Smooth muscle cell (in vitro differentiated cells): ENCODE measurements at regions not wholly inside any gene's neighbourhood (a gene's known extent, or its start where the extent isn't known, plus 50 kb on each side); places are given as distances from the start of the nearest gene placed in this dataset.

Experiments used
- DNase-seq: peaks from one replicate; lab custom pipeline; 2025; ENCODE audit not compliant: unreplicated experiment; lab: John Stamatoyannopoulos, UW
- H2AFZ ChIP-seq: fragments of 200-600 bp; sonication (generic); 2 replicates; pipeline ENCODE4 v1.6.0; 2016; ENCODE audit warnings: antibody characterized with exemption, low read depth, mild to moderate bottlenecking
- H3F3A ChIP-seq: fragments of 200-600 bp; sonication (generic); 2 replicates; pipeline ENCODE4 v1.6.0; 2017; ENCODE audit warnings: antibody characterized with exemption, low read depth
- H3K27ac ChIP-seq: fragments of 200-600 bp; sonication (generic); 2 replicates; pipeline ENCODE4 v1.5.1; 2016; ENCODE audit warnings: low read depth, mild to moderate bottlenecking
- H3K27me3 ChIP-seq: fragments of 200-600 bp; sonication (generic); 2 replicates; pipeline ENCODE4 v1.6.1; 2016; ENCODE audit warnings: low read depth, mild to moderate bottlenecking
- H3K36me3 ChIP-seq: fragments of 200-600 bp; sonication (generic); 2 replicates; pipeline ENCODE4 v1.5.1; 2016; ENCODE audit warnings: low read depth
- H3K4me1 ChIP-seq: fragments of 200-600 bp; sonication (generic); 2 replicates; pipeline ENCODE4 v1.5.1; 2016; ENCODE audit warnings: low read depth
- H3K4me2 ChIP-seq: fragments of 200-600 bp; sonication (generic); 2 replicates; pipeline ENCODE4 v1.6.0; 2016; ENCODE audit warnings: mild to moderate bottlenecking
- H3K4me3 ChIP-seq: fragments of 200-600 bp; sonication (generic); 2 replicates; pipeline ENCODE4 v1.5.1; 2016; ENCODE audit warnings: mild to moderate bottlenecking
- H3K79me2 ChIP-seq: fragments of 200-600 bp; sonication (generic); 2 replicates; pipeline ENCODE4 v1.6.0; 2016; ENCODE audit warnings: low read depth, mild to moderate bottlenecking
- H3K9ac ChIP-seq: fragments of 200-600 bp; sonication (generic); 2 replicates; pipeline ENCODE4 v1.6.0; 2016; ENCODE audit warnings: low read depth
- H3K9me3 ChIP-seq: fragments of 200-600 bp; sonication (generic); replicated peaks from 2 replicates; pipeline ENCODE4 v1.5.1; 2016; ENCODE audit warnings: low read depth
- H4K20me1 ChIP-seq: fragments of 200-600 bp; sonication (generic); 2 replicates; pipeline ENCODE4 v1.6.0; 2016; ENCODE audit warnings: low read depth
- CTCF ChIP-seq: fragments of 200-600 bp; sonication (generic); IDR thresholded peaks from 2 replicates; pipeline ENCODE4 v1.5.1; 2017; ENCODE audit warnings: borderline replicate concordance, mild to moderate bottlenecking, antibody characterized with exemption; ENCODE audit not compliant: insufficient read depth, poor library complexity, severe bottlenecking
- WGBS: methylation state at CpG from one replicate; pipeline ENCODE4 v1.1.7; 2016; ENCODE audit warnings: low lambda C conversion rate; 5-methylcytosine and 5-hydroxymethylcytosine counted together

DNA sequence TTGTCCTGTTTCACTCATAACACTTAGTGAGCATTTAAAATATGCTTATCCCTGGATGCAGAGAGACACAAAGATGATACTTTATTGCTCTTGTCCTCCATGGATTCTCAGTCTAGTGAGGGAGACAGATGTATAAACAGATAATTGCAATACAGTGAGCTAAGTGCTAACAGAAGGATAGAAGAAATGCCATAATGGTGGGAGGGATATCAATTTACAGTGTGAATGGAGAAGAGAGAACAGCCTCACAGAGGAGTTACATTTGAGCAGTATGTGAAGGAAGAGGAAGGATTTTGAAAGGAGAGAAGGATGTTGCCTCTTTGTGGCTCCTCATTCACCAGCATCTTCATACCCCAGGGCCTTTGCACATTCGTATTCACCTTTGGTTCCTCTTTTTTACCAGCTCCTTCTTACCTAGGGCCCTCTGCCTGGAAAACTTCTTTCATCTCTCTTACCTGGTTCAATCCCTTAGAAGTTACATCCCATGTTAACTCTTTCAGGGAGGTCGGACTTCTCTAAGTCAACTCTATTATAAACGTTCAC lies 341.7 kb downstream of the PRL start:
- WGBS, result 98% methylated on average over 3 of the region's 3 CpGs
- Histone ChIP-seq H3K27me3 (no peaks in the 10 kb centered on the region), H3K9me3 (no peaks in the 10 kb centered on the region), H3K27ac (peak overlapping the region; percentile 70), H3K36me3 (no peaks in the 10 kb centered on the region), H2AFZ (no peak overlapping the region), H3K79me2 (no peaks in the 10 kb centered on the region), H3K4me3 (no peak overlapping the region), H3K4me1 (peaks cover 11% of the 10 kb centered on the region), H4K20me1 (no peaks in the 10 kb centered on the region), H3F3A (peaks cover 8% of the 10 kb centered on the region), H3K4me2 (peak overlapping the region; percentile 64), H3K9ac (no peak overlapping the region)
- no peak for DNase-seq
- TF ChIP-seq CTCF, result no peak

GRCh38 chr6:21955951-21956350 lies 340.9 kb downstream of the PRL start:
- Histone ChIP-seq H3K9me3 (no peaks in the 10 kb centered on the region), H2AFZ (no peak overlapping the region), H3K27me3 (no peaks in the 10 kb centered on the region), H3K4me2 (no peak overlapping the region), H3F3A (peaks cover 8% of the 10 kb centered on the region), H3K9ac (no peak overlapping the region), H3K4me3 (no peak overlapping the region), H3K36me3 (no peaks in the 10 kb centered on the region), H3K27ac (no peak overlapping the region), H3K79me2 (no peaks in the 10 kb centered on the region), H3K4me1 (peaks cover 7% of the 10 kb centered on the region), H4K20me1 (no peaks in the 10 kb centered on the region)
- DNase-seq, result no peak
- 95% methylated on average over 8 of the region's 8 CpGs for WGBS
- TF ChIP-seq CTCF, result no peak

GRCh38 chr6:21958428-21958827 lies 338.4 kb downstream of the PRL start:
- H3K79me2 ChIP-seq, result no peaks in the 10 kb centered on the region
- no peak overlapping the region for H2AFZ ChIP-seq
- WGBS, result 94% methylated on average over 2 of the region's 2 CpGs
- H3K36me3 ChIP-seq, result no peaks in the 10 kb centered on the region
- H3K4me1 ChIP-seq, result peaks cover 7% of the 10 kb centered on the region
- peaks cover 6% of the 10 kb centered on the region for H3F3A ChIP-seq
- no peak overlapping the region for H3K4me2 ChIP-seq
- TF ChIP-seq CTCF, result no peak
- H3K4me3 ChIP-seq, result no peak overlapping the region
- no peak overlapping the region for H3K27ac ChIP-seq
- H3K9me3 ChIP-seq, result no peaks in the 10 kb centered on the region
- no peaks in the 10 kb centered on the region for H3K27me3 ChIP-seq
- no peaks in the 10 kb centered on the region for H4K20me1 ChIP-seq
- DNase-seq, result no peak
- no peak overlapping the region for H3K9ac ChIP-seq

DNA sequence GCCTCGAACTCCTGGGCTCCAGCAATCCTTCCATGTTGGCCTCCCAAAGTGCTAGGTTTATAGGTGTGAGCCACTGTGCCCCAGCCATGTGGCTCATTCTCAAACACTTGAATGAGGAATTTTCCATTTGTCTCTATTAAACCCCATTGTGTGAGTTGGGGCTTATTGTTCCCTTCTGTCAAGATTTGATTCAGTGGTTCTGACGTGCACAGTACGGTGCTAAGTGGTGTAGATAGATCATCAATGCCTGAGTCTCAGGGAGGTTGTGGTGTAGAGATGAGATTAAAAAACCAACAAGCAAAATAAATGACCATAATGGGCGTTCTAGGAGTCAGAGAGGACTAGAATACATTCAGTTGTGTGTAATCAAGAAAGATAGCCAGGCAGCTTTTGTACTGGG lies 335.6 kb downstream of the PRL start:
- Histone ChIP-seq H3K4me3 (no peak overlapping the region), H4K20me1 (no peaks in the 10 kb centered on the region), H3K4me2 (no peak overlapping the region), H3F3A (no peaks in the 10 kb centered on the region), H3K79me2 (no peaks in the 10 kb centered on the region), H3K4me1 (no peaks in the 10 kb centered on the region), H3K36me3 (no peaks in the 10 kb centered on the region), H3K27ac (no peak overlapping the region), H3K9me3 (no peaks in the 10 kb centered on the region), H3K27me3 (no peaks in the 10 kb centered on the region), H2AFZ (no peak overlapping the region), H3K9ac (no peak overlapping the region)
- no peak for TF ChIP-seq CTCF
- DNase-seq, result no peak
- 94% methylated on average over 4 of the region's 4 CpGs for WGBS
